B cell (primary cell): ENCODE measurements at regions not wholly inside any gene's neighbourhood (a gene's known extent, or its start where the extent isn't known, plus 50 kb on each side); places are given as distances from the start of the nearest gene placed in this dataset.

Source experiments
- ATAC-seq: fragments of 200-7000 bp; cut with Tn5 transposase; one replicate; pipeline ENCODE4 v1.10.0; 2021; ENCODE audit warnings: low read depth, mild to moderate bottlenecking, moderate number of reproducible peaks, moderate library complexity
- CTCF ChIA-PET: fragments of 350-600 bp; sonication (Branson Sonifier 250); formaldehyde crosslinking; loops from one replicate; lab custom pipeline; 2021; ENCODE audit warnings: antibody characterized with exemption, inconsistent platforms; lab: Charles Lee
- POLR2A ChIA-PET: fragments of 350-600 bp; sonication (Branson Sonifier 250); formaldehyde crosslinking; loops from one replicate; lab custom pipeline; 2021; ENCODE audit warnings: antibody characterized with exemption; lab: Charles Lee
- DNase-seq: peaks from one replicate; pipeline ENCODE4 v3.0.0; 2013
- H2AFZ ChIP-seq: 2 replicates; pipeline ENCODE4 v1.6.1; 2012; ENCODE audit warnings: mild to moderate bottlenecking, low read depth, low read length; ENCODE audit not compliant: insufficient read depth, poor library complexity, severe bottlenecking
- H3K27ac ChIP-seq, 2 donors: 1 replicate in 1 of 2; 2 replicates in 1 of 2; pipeline ENCODE4 v1.5.1; 2012 to 2013; ENCODE audit warnings: low read length in 2 of 2, mild to moderate bottlenecking in 2 of 2, moderate library complexity in 1 of 2
- H3K27me3 ChIP-seq, 4 experiments: fragments of 200-600 bp in 1 of 4; sonication (generic) in 1 of 4; replicated peaks in 1 of 4; 1 replicate in 2 of 4; 2 replicates in 2 of 4; pipeline versions ENCODE4 v1.6.1 to v1.7.0; 2013 to 2016; ENCODE audit warnings: low read length in 3 of 4, mild to moderate bottlenecking in 2 of 4, mixed read lengths in 1 of 4, moderate library complexity in 1 of 4; ENCODE audit not compliant: insufficient read depth in 4 of 4, control insufficient read depth in 3 of 4; ENCODE audit errors: control extremely low read depth in 1 of 4
- H3K36me3 ChIP-seq, 2 experiments: replicated peaks in 1 of 2; 1 replicate in 1 of 2; 2 replicates in 1 of 2; pipeline versions ENCODE4 v1.6.1 to v1.7.1; 2013; ENCODE audit warnings: low read length in 1 of 2; ENCODE audit not compliant: insufficient read depth in 2 of 2, control insufficient read depth in 1 of 2; ENCODE audit errors: control extremely low read depth in 1 of 2, extremely low read depth in 1 of 2
- H3K4me1 ChIP-seq, 2 donors: fragments of 200-600 bp in 1 of 2; sonication (generic) in 1 of 2; 1 replicate in 1 of 2; 2 replicates in 1 of 2; pipeline versions ENCODE4 v1.5.1 to v1.6.1; 2013 to 2017; ENCODE audit warnings: low read length in 2 of 2; ENCODE audit not compliant: control insufficient read depth in 2 of 2, insufficient read depth in 2 of 2
- H3K4me2 ChIP-seq: replicated peaks from 2 replicates; pipeline ENCODE3; 2012; ENCODE audit warnings: mild to moderate bottlenecking, low read depth, low read length; ENCODE audit not compliant: poor library complexity, severe bottlenecking
- H3K4me3 ChIP-seq, 5 experiments: fragments of 200-600 bp in 1 of 5; sonication (generic) in 1 of 5; 1 replicate in 3 of 5; 2 replicates in 2 of 5; pipeline versions ENCODE4 v1.5.1 to v1.7.0; 2011 to 2016; ENCODE audit warnings: low read length in 4 of 5, mild to moderate bottlenecking in 4 of 5, low read depth in 2 of 5, control low read depth in 1 of 5, moderate library complexity in 1 of 5; ENCODE audit not compliant: insufficient read depth in 1 of 5; ENCODE audit errors: control extremely low read depth in 1 of 5, extremely low read depth in 1 of 5
- H3K79me2 ChIP-seq: fragments of 200-600 bp; sonication (generic); one replicate; pipeline ENCODE4 v1.6.0; 2016; ENCODE audit warnings: low read length; ENCODE audit not compliant: control insufficient read depth, insufficient read depth
- H3K9ac ChIP-seq: fragments of 200-600 bp; sonication (generic); 2 replicates; pipeline ENCODE4 v1.6.1; 2017; ENCODE audit warnings: mild to moderate bottlenecking, low read length, moderate library complexity
- H3K9me3 ChIP-seq, 3 donors: one replicate each; pipeline versions ENCODE4 v1.6.1 to v1.7.1; 2013; ENCODE audit warnings: low read length in 2 of 3; ENCODE audit not compliant: control insufficient read depth in 2 of 3, insufficient read depth in 1 of 3; ENCODE audit errors: control extremely low read depth in 1 of 3
- H4K20me1 ChIP-seq: 2 replicates; pipeline ENCODE4 v1.6.0; 2012; ENCODE audit warnings: mild to moderate bottlenecking, low read length; ENCODE audit not compliant: insufficient read depth, control insufficient read depth, poor library complexity, severe bottlenecking
- H3K27ac Mint-ChIP-seq: one replicate; pipeline ENCODE4 v1.8.0; 2021; ENCODE audit warnings: mixed read lengths
- H3K27me3 Mint-ChIP-seq: one replicate; pipeline ENCODE4 v1.8.0; 2021; ENCODE audit warnings: mixed read lengths
- H3K4me1 Mint-ChIP-seq: one replicate; pipeline ENCODE4 v1.8.0; 2021; ENCODE audit warnings: mixed read lengths
- H3K4me3 Mint-ChIP-seq: one replicate; pipeline ENCODE4 v1.8.0; 2021; ENCODE audit warnings: mixed read lengths
- H3K9me3 Mint-ChIP-seq: one replicate; pipeline ENCODE4 v1.8.0; 2022; ENCODE audit warnings: mixed read lengths; ENCODE audit not compliant: insufficient read depth
- CTCF ChIP-seq: fragments of 200-600 bp; IDR thresholded peaks from one replicate; pipeline ENCODE4 v1.8.0; 2022; ENCODE audit warnings: antibody characterized with exemption, mild to moderate bottlenecking
- EZH2 ChIP-seq: IDR thresholded peaks from 2 replicates; pipeline ENCODE4 v1.6.1; 2012; ENCODE audit warnings: borderline replicate concordance, low read depth, mild to moderate bottlenecking, moderate library complexity, low read length; ENCODE audit not compliant: insufficient read depth, poor library complexity, severe bottlenecking
- WGBS: methylation state at CpG from one replicate; pipeline ENCODE4 v1.1.5; 2013; ENCODE audit warnings: missing lambda C conversion rate; ENCODE audit not compliant: insufficient coverage; 5-methylcytosine and 5-hydroxymethylcytosine counted together
- intact Hi-C: fragments of 100-400 bp; cut with micrococcal nuclease; formaldehyde crosslinking; loops from one replicate; pipeline ENCODE4 v1.10.0; 2022

- DNase-seq (no peak), ATAC-seq (no peak)
- peaks cover 18% of the 10 kb centered on the region for H3K4me1 Mint-ChIP-seq
- no peak overlapping the region for H3K27ac Mint-ChIP-seq
- H3K9me3 Mint-ChIP-seq: no peaks in the 10 kb centered on the region
- Histone ChIP-seq H3K4me3 (no peak overlapping the region), H3K79me2 (no peaks in the 10 kb centered on the region), H2AFZ (no peak overlapping the region), H4K20me1 (no peaks in the 10 kb centered on the region), H3K27me3 (peaks cover 0 to 31% (median 15%) of the 10 kb centered on the region in 4 experiments), H3K9me3 (no peaks in the 10 kb centered on the region), H3K36me3 (no peaks in the 10 kb centered on the region), H3K9ac (no peak overlapping the region), H3K27ac (no peak overlapping the region), H3K4me2 (no peak overlapping the region), H3K4me1 (peaks cover 10 to 13% of the 10 kb centered on the region in 2 donors)
- H3K4me3 Mint-ChIP-seq: no peak overlapping the region
- peaks cover 34% of the 10 kb centered on the region for H3K27me3 Mint-ChIP-seq
- WGBS: 98% methylated on average over 4 of the region's 6 CpGs
- ChIA-PET POLR2A (no interaction called here), CTCF (interaction anchor here (0.7 to 1.0 kb wide), 3 partner anchors 152 to 240 kb away, joined by 3 to 6 read pairs (median 3); no protein-coding TSS in a partner anchor)
- intact Hi-C loops: loop anchor here (1.0 kb wide), 1 partner anchor 33 kb away; no protein-coding TSS in a partner anchor
- TF ChIP-seq EZH2 (no peak), CTCF (no peak)
Observed at GRCh38 chr15:66620744-66621344, 55.0 kb upstream of the LCTL start.
